CD4-positive, alpha-beta T cell treated with Interleukin-2 at 100 ng/mL for 4 hours (primary cell): ENCODE measurements at regions not wholly inside any gene's neighbourhood (a gene's known extent, or its start where the extent isn't known, plus 50 kb on each side); places are given as distances from the start of the nearest gene placed in this dataset.
"Not testable (repeated sequence)": the region's sequence is repeated elsewhere in the genome, so short reads cannot be mapped to it uniquely, and the experiment has no call there.

Experiments used
- DNase-seq: peaks from one replicate; pipeline ENCODE4 v3.0.0-alpha.2; 2020; ENCODE audit warnings: low spot score

DNA sequence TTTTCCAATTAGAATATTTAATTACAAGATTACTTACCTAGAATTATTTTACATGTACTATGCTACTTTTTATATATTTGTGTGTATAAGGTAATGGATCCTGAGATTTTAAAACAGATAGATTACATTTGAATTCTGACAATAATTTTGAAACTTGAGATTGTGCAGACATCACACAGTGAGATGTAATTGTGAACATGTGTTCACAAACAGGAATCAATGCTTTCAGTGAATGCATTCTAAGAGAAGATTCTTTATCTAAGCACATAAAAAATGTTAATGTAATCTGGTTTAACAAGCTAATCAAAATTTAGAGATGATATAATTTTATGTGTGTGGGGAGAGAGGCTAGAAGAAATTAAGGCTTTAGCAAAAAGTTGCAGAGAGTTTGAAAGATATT lies 1925.5 kb downstream of the ARAP2 start:
- no peak for DNase-seq

DNA sequence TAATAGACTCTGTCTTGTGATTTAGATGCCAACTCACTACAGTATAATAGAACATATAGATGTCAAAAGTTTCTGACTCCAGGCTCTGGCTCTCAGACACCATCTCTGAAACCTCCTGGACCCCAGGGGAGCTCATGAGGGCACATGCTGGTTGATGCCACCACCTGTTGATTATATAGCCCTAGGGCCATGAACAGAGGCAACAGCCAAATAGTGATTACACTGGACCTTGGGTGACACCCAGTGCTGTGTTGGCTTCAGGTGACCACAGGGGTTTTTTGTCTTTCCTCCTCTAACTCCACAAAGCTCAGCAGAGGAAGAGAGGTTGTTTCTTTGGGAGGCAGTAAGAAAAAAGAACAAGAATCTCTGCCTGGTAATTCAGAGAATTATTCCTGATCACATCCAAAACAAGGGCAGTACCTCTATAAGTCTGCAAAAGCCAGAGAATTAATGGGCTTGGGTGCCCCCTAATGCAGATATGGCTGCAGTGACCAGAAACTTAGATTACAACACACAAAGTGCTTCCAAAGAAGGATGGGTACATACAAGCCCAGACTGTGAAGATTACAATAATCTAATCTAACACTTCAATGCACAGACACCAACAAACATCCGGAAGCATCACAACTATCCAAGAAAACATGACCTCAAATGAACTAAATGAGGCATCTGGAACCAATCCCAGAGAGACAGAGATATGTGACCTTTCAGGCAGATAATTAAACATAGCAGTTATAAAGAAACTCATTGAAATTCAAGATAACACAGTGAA lies 1920.6 kb downstream of the ARAP2 start:
- no peak for DNase-seq

DNA sequence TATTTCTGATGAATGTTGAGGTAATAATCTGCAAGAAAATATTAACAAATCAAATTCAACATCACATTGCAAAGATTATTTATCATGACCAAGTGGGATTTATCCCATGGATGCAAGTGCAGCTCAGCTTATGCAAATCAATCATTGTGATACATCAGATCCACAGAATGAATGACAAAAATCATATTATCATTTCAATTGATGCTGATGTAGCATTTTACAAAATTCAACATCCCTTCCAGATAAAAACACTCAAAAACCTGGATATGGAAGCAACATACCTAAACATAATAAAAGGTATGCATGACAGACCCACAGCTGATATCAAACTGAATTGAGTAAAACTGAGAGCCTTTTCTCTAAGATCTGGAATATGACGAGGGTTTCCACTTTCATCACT lies 1915.4 kb downstream of the ARAP2 start:
- DNase-seq = no peak

DNA sequence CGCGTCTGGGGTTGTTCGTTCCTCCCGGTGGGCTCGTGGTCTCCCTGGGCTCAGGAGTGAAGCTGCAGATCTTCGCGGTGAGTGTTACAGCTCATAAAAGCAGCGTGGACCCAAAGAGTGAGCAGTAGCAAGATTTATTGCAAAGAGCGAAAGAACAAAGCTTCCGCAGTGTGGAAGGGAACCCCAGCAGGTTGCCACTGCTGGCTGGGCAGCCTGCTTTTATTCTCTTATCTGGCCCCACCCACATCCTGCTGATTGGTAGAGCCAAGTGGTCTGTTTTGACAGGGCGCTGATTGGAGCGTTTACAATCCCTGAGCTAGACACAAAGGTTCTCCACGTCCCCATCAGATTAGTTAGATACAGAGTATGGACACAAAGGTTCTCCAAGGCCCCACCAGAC lies 1909.2 kb downstream of the ARAP2 start:
- DNase-seq = not testable (repeated sequence)

DNA sequence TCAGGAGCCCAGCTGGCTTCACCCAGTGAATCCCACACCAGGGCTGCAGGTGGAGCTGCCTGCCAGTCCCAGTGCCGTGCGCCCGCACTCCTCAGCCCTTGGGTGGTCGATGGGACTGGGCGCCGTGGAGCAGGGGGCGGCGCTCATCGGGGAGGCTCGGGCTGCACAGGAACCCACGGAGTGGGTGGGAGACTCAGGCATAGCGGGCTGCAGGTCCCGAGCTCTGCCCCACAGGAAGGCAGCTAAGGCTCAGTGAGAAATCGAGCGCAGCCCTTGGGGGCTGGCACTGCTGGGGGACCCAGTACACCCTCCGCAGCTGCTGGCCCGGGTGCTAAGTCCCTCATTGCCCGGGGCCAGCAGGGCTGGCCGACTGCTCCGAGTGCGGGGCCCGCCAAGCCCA lies 1908.8 kb downstream of the ARAP2 start:
- DNase-seq = not testable (repeated sequence)

DNA sequence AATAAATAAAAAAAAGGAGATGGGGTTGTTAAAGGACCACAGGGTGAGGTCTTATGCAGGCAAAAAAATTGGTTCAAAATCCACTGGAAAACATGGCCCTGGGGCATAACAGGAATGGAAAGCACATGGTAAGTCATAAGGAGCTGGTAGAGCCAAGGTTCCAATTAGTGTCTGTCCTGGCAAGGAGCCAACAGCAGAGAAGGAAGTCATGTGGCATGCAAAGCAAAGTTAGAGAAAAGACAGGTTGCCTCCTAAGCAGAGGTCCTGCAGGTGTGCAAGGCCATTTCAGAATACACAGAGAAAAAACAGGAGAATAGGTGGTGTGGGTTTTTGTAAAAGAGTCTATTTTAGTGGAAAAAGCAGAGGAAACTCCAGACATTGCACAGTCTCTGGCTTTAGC lies 1881.7 kb downstream of the ARAP2 start:
- DNase-seq = no peak

DNA sequence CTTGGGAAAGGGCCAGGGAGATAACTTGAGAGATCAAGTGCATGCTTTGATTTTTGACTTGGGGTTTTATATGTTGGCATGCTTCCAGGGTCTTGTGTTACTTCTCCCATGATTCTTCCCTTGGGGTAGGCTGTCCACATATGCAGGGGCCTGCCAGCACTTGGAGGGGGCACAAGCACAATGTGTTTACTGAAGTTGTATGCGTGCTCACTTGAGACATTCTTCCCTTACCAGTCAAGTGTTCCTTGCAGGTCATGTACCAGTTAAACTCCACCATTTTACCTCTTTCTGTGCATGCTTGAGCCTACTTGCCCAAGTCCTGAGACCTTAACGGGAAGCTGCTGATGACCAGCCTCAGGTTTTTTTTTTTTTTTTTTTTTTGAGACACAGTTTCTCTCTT lies 1880.5 kb downstream of the ARAP2 start:
- no peak for DNase-seq

DNA sequence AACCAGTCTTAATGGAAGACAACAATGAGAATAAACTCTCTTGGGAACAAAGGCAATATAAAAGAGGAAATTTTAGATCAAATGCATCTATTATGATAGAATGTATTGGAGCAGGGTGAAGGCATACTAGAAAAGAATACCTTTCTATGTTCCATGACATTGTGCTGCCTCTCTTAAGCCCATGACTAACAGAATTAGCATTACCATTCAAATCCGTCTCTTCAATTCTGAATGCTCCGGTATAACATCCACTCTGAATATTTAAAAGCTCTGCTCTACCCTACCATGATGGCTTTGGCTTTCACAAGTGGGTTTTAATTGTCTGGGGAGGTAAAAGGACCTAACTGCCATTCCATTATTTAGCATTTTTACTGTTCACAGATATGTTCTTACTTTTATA lies 1878.4 kb downstream of the ARAP2 start:
- DNase-seq = no peak

DNA sequence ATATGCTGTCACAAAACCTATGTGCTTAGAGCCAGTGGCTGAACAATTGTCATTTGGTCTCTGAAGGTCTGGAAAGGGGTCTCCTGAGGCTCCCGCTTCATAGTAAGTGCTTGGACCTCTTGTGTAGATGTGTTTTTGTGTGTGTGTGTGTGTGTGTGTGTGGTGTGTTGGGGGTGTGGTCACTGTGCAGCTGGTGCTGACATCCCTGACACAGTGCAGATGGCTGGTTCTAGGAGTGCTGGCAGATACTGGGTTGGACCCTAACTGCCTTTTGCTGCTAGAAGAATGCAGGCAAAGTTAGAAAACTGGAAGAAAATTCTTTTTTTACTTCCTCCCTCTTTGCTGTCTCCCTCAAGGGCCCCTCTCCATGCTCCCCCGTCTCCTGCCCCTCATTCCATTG lies 1872.6 kb downstream of the ARAP2 start:
- DNase-seq = no peak

DNA sequence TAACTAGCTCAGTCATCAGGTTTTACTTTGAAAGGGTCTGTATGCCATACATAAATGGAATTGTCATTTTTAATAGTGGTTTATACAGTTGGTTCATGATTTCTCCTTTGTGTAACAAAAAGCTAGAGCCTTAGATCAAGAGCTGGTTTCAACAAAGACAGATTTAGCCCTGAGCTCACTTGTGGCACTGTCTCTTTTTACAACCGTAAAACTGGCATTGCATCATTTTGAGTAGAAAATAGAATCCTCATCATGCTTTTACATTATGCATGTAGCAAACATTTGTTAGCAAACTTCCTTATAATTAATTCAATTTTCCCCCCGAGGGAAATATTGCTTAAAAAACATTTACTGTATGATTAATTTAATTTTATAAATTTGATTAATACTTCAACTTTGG lies 1871.5 kb downstream of the ARAP2 start:
- DNase-seq = no peak

DNA sequence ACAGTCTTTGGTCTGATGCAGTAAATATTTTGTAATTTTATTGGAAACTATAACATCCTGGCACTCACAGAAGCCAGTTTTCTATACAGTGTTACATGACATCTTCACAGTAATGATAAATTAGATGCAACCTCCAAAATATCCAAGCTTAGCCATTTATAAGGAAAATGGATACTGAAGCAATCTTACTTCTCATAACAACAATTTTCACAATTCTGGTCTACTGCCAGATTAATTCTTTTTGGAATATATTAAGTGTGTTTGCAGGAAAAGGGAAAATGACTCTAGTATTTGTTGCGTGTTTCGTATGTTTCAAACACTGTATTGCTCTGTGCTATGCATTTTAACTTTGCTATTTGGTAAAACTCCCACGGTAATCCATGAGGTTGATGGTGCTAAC lies 1870.9 kb downstream of the ARAP2 start:
- no peak for DNase-seq

DNA sequence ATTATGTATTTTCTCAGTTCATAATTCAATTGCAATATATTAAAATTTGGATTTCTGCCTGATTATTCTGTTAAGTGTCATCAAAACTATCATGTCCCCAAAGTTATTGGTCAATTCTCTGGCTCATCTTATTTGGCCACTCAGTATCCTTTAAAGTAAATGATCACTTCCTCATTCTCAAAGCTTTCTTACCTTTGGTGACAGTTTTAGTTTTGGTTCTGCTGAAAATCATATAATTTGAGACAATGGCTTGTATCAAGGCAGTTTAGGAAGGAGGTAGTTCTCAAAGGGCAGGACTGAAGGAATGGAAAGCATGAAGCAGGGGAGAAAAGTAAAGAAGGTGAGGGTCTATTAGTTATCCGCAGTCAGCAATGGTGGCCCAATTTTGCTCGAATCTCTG lies 1832.1 kb downstream of the ARAP2 start:
- no peak for DNase-seq

DNA sequence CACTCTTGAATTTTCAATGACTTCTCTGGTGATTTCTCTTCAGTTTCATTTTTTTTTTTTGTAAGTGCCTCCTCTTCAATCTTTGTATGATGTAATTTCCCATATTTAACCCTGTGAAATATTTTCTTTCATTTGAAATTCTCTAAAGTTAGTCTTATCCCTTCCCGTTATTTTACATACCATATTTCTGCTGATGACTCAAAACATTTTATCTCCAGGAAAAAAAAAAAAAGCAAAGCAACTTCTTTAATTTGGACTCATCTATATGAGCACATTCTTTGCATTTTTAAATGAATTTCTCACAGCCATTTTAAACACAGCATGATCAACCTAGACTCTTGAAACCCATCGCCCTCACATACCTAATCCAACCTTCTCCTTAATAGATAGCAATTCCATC lies 1831.4 kb downstream of the ARAP2 start:
- DNase-seq = no peak

DNA sequence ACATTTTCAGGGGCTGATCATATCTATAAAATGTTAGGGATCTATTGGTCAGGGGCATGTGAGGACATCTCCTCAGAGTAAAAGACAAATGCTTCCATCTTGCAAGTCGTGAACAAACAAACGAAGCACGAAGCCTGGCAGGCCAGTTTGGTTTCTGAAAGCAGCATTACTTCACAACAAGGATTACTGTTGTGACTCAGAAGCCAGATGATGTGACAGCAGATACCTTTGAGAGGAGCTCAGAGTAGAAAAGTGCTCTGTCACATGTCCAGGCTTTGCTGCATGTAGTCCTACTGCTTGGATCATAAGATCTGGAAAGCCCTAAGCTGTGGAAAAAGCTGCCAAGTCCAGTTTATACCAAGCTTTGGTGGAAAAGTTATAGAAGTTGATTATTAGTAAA lies 1827.2 kb downstream of the ARAP2 start:
- no peak for DNase-seq

DNA sequence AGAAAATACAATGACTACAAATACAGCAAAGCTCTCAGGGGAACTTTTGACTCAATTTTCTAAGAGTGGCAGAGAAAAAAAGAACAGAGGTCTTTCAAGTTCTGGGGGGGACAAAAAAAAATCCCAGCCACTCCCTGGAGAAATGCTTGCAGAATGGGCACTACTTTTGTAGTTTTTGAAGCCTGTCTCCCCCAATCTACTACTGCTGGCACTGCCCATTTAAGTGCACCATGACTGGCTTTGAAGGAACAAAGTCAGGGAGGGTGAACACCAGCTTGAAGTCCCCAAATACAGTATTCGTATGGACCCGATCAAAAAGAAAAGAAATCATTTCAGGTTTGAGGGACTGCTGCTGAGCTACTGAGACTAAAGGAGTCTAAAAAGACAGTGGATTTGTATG lies 1824.4 kb downstream of the ARAP2 start:
- DNase-seq = no peak

DNA sequence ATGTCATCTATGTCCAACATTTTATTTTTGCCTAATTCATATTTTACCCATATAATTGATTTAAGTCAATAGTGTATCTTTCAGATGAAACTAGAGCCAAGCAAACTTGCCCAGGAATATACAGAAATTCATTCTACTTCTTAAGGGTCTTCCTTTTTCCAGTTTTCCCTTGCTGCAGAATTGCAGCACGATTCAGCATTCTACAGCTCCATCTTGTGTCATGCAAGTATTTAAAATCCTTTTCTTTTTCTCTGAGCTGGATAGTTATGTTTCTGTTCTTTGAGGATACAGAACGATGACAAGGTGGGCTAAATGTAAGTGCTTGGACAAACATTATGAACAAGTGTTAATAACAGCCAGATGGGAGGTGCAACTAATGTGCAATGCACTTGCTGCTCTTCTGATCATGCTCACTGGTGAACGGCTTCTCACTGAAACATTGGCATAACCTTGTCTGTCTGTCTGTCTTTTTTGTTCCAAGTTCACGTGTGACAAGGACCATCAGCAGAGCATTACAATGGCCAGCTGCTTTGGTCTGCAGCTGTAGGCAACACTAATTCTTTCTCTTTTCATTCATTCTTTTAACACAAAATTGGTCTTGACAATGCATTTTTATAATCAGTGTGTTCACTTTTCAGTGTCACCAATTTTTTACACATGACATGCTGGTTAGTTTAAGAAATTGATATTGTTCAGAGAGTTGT lies 1821.7 kb downstream of the ARAP2 start:
- DNase-seq = no peak

DNA sequence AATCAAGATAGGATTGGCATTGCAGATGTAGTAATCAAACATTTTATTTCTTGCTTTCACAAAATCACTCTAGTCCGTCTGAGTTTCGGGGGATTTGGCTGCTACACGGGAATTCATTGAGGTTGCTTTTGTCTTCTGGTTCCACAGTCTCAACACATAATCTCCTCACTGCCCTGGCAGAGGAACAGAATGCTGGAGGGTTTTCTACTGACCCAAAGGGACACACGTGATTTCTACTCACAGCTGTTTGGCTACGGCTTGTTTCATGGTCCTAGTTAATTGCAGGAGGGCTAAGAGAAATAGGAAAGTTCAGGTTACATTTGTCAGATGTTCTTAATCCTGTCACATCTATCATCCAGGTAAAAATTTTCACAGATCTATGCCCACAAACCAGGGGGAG lies 1811.6 kb downstream of the ARAP2 start:
- no peak for DNase-seq

DNA sequence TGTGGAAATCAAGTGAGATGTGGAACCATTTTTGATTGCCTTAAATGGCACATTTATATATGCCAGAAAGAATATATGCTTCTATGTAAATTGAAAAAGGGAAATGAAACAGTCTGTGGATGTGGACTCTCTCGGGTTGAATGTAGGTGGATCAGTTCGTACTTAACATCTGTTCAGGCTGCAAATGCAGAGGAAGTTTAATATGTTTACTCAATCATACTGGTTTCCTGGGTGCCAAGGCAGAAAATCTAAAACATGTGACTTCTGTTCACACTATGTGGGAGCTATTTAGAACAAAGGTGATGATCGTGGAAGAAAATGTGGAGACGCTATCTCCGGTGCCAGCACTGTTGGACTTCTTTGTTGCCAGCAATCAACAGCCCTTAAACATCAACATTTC lies 1809.9 kb downstream of the ARAP2 start:
- DNase-seq = not testable (repeated sequence)

DNA sequence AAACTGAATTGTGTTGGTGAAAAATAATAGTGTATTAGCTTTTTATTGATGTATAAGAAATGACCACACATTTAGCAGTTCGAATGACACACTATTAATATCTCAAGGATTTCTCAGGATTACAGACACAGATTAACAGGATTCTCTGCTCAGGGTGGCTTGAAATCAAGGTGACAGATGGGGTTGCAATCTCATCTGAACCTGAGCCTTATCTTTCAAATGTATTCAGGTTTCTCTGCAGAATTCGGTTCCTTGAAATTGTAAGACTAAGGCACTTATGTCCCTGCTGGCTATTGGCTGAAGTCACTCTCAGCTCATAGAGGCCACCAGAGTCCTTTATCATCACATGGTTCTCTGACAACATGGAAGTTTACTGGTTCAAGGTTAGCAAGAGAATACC lies 1780.1 kb downstream of the ARAP2 start:
- no peak for DNase-seq

DNA sequence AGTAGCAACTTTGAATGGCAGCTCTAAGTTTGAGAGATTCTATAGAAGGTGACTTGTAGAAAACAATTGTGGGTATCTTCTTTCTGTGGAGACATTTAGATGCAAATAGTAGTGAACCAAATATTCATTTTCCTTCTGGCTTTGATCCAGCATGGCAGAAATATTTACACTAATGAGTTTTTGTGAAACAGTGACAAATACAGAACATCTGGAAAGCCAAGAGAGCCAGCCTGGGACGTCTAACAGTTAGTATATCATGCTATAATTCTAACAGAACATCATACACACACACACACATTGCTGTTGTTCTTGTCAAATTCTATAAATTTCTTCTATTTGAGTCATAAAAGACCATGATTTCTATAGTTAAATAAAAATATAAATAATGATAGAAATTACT lies 1777.9 kb downstream of the ARAP2 start:
- DNase-seq = no peak

DNA sequence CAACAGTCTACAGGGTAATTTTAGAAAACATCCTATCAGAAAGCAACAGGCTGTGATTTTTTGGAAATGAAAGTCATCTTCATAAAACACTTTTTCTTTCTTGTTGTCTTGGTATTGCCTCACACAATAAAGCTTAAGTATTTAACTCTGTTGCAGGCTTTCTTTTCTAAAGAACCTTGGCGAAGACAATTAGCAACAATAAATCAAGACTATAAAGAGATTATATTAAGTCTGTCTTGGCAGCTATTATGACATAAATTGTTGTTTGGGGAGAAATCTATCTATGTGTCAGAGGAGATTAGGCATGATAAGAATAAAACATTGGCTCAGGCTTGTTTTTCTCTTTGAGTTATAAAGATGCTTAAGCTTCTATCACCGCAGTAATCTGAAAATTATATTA lies 1774.8 kb downstream of the ARAP2 start:
- no peak for DNase-seq

DNA sequence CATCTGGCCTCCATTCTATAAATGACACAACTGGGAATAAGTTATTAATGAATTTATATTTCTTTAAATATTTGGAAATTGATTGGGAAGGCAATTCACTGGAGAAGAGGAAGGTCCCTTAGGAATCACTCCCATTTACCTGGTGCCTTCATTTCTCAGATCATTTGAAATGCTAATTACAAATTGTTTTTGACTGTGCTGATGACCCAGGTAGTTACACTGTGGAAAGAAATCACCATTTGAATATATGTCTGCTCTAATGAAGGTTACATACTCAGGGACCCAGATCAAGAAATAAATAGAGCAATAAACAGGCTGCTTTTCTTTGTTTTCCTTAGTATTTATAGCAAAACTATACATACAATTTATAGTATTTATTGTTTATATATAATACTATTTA lies 1759.1 kb downstream of the ARAP2 start:
- DNase-seq = no peak

DNA sequence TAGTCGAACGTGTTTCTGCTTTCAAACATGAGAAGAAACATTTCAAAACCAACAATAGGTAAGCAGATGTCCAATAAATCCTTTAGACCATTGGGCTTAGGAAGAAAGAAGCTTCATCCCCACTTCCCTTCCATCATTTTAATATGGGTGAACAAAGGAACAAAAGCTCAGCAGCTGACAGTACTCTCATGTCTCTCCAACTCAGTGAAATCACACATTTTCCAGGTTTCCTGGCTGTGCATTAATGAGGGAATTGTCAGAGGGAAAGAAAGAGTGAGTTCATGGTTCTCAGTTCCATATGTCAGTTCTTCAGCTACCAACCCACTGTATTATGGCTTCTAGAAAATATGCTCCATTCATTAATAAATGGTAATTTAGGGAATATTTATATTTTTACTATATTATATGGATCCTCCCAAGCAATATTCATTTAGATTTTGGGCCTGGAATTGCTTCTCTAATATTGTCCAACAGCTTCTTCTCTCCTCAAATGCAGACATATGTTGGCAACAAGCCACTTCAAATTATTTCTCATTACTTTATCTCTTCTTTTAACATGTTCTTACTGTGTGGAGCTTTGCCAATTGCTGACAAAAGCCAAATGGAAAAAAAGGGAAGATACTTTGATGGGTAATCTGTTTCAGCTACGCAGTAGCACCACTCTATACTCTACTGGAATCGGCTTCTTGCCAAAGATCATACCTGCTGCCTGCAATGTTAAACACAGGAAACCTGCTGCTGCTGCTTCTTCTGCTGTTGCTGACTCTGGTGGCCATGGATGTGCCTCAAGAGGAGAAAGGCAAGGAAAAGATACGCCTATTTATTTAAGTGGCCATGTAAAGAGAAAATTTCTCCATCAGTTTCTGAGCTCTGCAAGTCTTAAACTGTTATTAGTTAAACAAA lies 1757.6 kb downstream of the ARAP2 start:
- no peak for DNase-seq
